IMR-90 (cell line): ENCODE measurements at regions not wholly inside any gene's neighbourhood (a gene's known extent, or its start where the extent isn't known, plus 50 kb on each side); places are given as distances from the start of the nearest gene placed in this dataset.

ENCODE experiments used
- ATAC-seq: fragments of 200-7000 bp; cut with Tn5 transposase; 2 replicates; pipeline ENCODE4 v1.9.1; 2020; ENCODE audit warnings: low read depth, mild to moderate bottlenecking, moderate library complexity
- BruUV-seq: library from RNA; stranded (reverse); fragments of 400-500 nt; replicated peaks from 2 replicates; lab custom pipeline; 2021; lab: Mats Ljungman, UMichigan
- CTCF ChIA-PET: fragments of 300-600 bp; formaldehyde crosslinking; extraction: SDS; loops from one replicate; lab custom pipeline; 2021; ENCODE audit warnings: antibody characterized with exemption; lab: Yijun Ruan, JAX
- POLR2A ChIA-PET: fragments of 300-600 bp; sonication (Branson Sonifier 250); formaldehyde crosslinking; loops from one replicate; lab custom pipeline; 2022; ENCODE audit warnings: antibody characterized with exemption; ENCODE audit not compliant: unreplicated experiment; lab: Charles Lee
- DNase-seq: peaks from one replicate; pipeline ENCODE4 v3.0.0; 2013
- H2AFZ ChIP-seq: replicated peaks from 2 replicates; pipeline ENCODE3; 2013; ENCODE audit warnings: low read length, mild to moderate bottlenecking; ENCODE audit not compliant: poor library complexity
- H2AK5ac ChIP-seq: 2 replicates; pipeline ENCODE4 v1.6.1; 2013; ENCODE audit warnings: low read depth, low read length, inconsistent platforms
- H2AK9ac ChIP-seq: replicated peaks from 2 replicates; pipeline ENCODE3; 2013; ENCODE audit warnings: mild to moderate bottlenecking, low read depth, low read length, moderate library complexity; ENCODE audit not compliant: poor library complexity
- H2BK120ac ChIP-seq: 2 replicates; pipeline ENCODE4 v1.6.1; 2013; ENCODE audit warnings: low read depth, low read length, inconsistent platforms
- H2BK15ac ChIP-seq: 3 replicates; pipeline ENCODE4 v1.6.1; 2013; ENCODE audit warnings: low read depth, low read length, inconsistent platforms
- H2BK20ac ChIP-seq: 2 replicates; pipeline ENCODE4 v1.6.1; 2013; ENCODE audit warnings: low read depth, mild to moderate bottlenecking, inconsistent platforms, low read length, moderate library complexity
- H2BK5ac ChIP-seq: 2 replicates; pipeline ENCODE4 v1.6.1; 2013; ENCODE audit warnings: mild to moderate bottlenecking, low read depth, low read length, inconsistent platforms; ENCODE audit not compliant: poor library complexity, severe bottlenecking
- H3K14ac ChIP-seq: replicated peaks from 2 replicates; pipeline ENCODE4 v1.6.1; 2013; ENCODE audit warnings: low read depth, low read length, inconsistent platforms
- H3K18ac ChIP-seq: 2 replicates; pipeline ENCODE4 v1.6.1; 2013; ENCODE audit warnings: low read depth, low read length, control low read depth
- H3K23ac ChIP-seq: 2 replicates; pipeline ENCODE4 v1.6.1; 2013; ENCODE audit warnings: low read depth, low read length, inconsistent platforms
- H3K27ac ChIP-seq: 2 replicates; pipeline ENCODE4 v1.5.1; 2013; ENCODE audit warnings: mild to moderate bottlenecking, control low read depth, low read length; ENCODE audit not compliant: insufficient read depth
- H3K27me3 ChIP-seq: 2 replicates; pipeline ENCODE4 v1.6.1; 2013; ENCODE audit warnings: low read length; ENCODE audit not compliant: control insufficient read depth, insufficient read depth
- H3K36me3 ChIP-seq: 2 replicates; pipeline ENCODE4 v1.6.1; 2013; ENCODE audit warnings: low read length, mixed read lengths; ENCODE audit not compliant: control insufficient read depth, insufficient read depth
- H3K4ac ChIP-seq: 2 replicates; pipeline ENCODE4 v1.6.1; 2013; ENCODE audit warnings: low read depth, low read length, inconsistent platforms
- H3K4me1 ChIP-seq: 2 replicates; pipeline ENCODE4 v1.6.1; 2013; ENCODE audit warnings: low read length, mixed read lengths; ENCODE audit not compliant: control insufficient read depth, insufficient read depth
- H3K4me2 ChIP-seq: 2 replicates; pipeline ENCODE4 v1.6.1; 2013; ENCODE audit warnings: low read depth, mild to moderate bottlenecking, control low read depth, low read length, moderate library complexity
- H3K4me3 ChIP-seq: 2 replicates; pipeline ENCODE4 v1.5.1; 2013; ENCODE audit warnings: low read depth, mild to moderate bottlenecking, control low read depth, low read length, moderate library complexity; ENCODE audit not compliant: insufficient read depth
- H3K56ac ChIP-seq: 2 replicates; pipeline ENCODE4 v1.6.1; 2013; ENCODE audit warnings: low read length, inconsistent platforms; ENCODE audit not compliant: insufficient read depth; ENCODE audit errors: extremely low read depth
- H3K79me1 ChIP-seq, 2 experiments: 2 replicates each; pipeline ENCODE4 v1.6.1; 2013; ENCODE audit warnings: low read length in 2 of 2, inconsistent platforms in 1 of 2, low read depth in 1 of 2
- H3K9ac ChIP-seq: 2 replicates; pipeline ENCODE4 v1.6.1; 2013; ENCODE audit warnings: low read depth, low read length, control low read depth
- H3K9me1 ChIP-seq: 2 replicates; pipeline ENCODE4 v1.6.1; 2013; ENCODE audit warnings: low read length, inconsistent platforms; ENCODE audit not compliant: insufficient read depth
- H3K9me3 ChIP-seq: 2 replicates; pipeline ENCODE4 v1.6.1; 2013; ENCODE audit warnings: low read length; ENCODE audit not compliant: control insufficient read depth, insufficient read depth
- H4K20me1 ChIP-seq: 2 replicates; pipeline ENCODE4 v1.6.1; 2013; ENCODE audit warnings: low read length, inconsistent platforms; ENCODE audit not compliant: insufficient read depth
- H4K5ac ChIP-seq: 2 replicates; pipeline ENCODE4 v1.6.1; 2013; ENCODE audit warnings: mild to moderate bottlenecking, low read depth, low read length, control low read depth
- H4K8ac ChIP-seq, 2 experiments: 2 replicates each; pipeline ENCODE4 v1.6.1; 2013; ENCODE audit warnings: low read depth in 2 of 2, low read length in 2 of 2, control low read depth in 1 of 2, inconsistent platforms in 1 of 2
- H4K91ac ChIP-seq: 2 replicates; pipeline ENCODE4 v1.6.1; 2013; ENCODE audit warnings: low read depth, low read length, inconsistent platforms; ENCODE audit not compliant: insufficient read depth
- CEBPB ChIP-seq: IDR thresholded peaks from 2 replicates; pipeline ENCODE4 v1.6.1; 2012; ENCODE audit warnings: low read depth, low read length, improper control_type of control experiment
- CHD1 ChIP-seq: IDR thresholded peaks from 2 replicates; pipeline ENCODE4 v1.6.1; 2012; ENCODE audit warnings: low read depth, low read length, improper control_type of control experiment
- FOS ChIP-seq: fragments of 150-350 bp; IDR thresholded peaks from 2 replicates; pipeline ENCODE4 v1.6.1; 2016; ENCODE audit warnings: low read depth, low read length
- MAFK ChIP-seq: IDR thresholded peaks from 2 replicates; pipeline ENCODE4 v1.6.1; 2012; ENCODE audit warnings: low read depth, low read length, improper control_type of control experiment
- MAZ ChIP-seq: IDR thresholded peaks from 2 replicates; pipeline ENCODE4 v1.6.1; 2012; ENCODE audit warnings: low read depth, mild to moderate bottlenecking, low read length, improper control_type of control experiment, moderate library complexity, borderline replicate concordance
- NFE2L2 ChIP-seq: fragments of 150-350 bp; IDR thresholded peaks from 2 replicates; pipeline ENCODE4 v1.6.1; 2016; ENCODE audit warnings: low read depth, mild to moderate bottlenecking, low read length
- POLR2A ChIP-seq: IDR thresholded peaks from 2 replicates; pipeline ENCODE4 v1.6.1; 2012; ENCODE audit warnings: mild to moderate bottlenecking, low read depth, low read length
- RAD21 ChIP-seq: IDR thresholded peaks from 2 replicates; pipeline ENCODE4 v1.6.1; 2012; ENCODE audit warnings: low read length, improper control_type of control experiment
- RCOR1 ChIP-seq: IDR thresholded peaks from 2 replicates; pipeline ENCODE4 v1.6.1; 2012; ENCODE audit warnings: mild to moderate bottlenecking, low read length, improper control_type of control experiment; ENCODE audit not compliant: insufficient replicate concordance
- RFX5 ChIP-seq: IDR thresholded peaks from 2 replicates; pipeline ENCODE4 v1.8.0; 2012; ENCODE audit warnings: low read depth, mild to moderate bottlenecking, low read length, moderate library complexity
- SMC3 ChIP-seq: fragments of 150-350 bp; IDR thresholded peaks from 2 replicates; pipeline ENCODE4 v1.6.1; 2016; ENCODE audit warnings: low read depth, mild to moderate bottlenecking, antibody characterized with exemption, low read length, moderate library complexity
- WGBS, 2 experiments: methylation state at CpG; one replicate each; pipeline versions ENCODE4 v1.1.5 to v1.1.7; 2013; ENCODE audit warnings: missing lambda C conversion rate in 2 of 2; ENCODE audit not compliant: insufficient read length in 1 of 2; ENCODE audit errors: extremely low coverage in 2 of 2; 5-methylcytosine and 5-hydroxymethylcytosine counted together
- dilution Hi-C: fragments of 300-500 bp; cut with HindIII; formaldehyde crosslinking; loops from one replicate; pipeline ENCODE4 v1.14.3; 2018; ENCODE audit warnings: low sequenced_read_pairs; ENCODE audit not compliant: unreplicated experiment
- in situ Hi-C: fragments of 300-500 bp; cut with MboI; formaldehyde crosslinking; loops from 3 replicates; pipeline ENCODE4 v1.14.3; 2019; ENCODE audit warnings: low sequenced_read_pairs, inconsistent platforms, mixed read lengths
- intact Hi-C: fragments of 100-400 bp; cut with micrococcal nuclease; formaldehyde crosslinking; loops from 2 replicates; pipeline ENCODE4 v1.10.0; 2022
- TF ChIP-seq, protein P1 (sequence below): conservative IDR thresholded peaks from 2 replicates; pipeline ENCODE4 v1.5.1; 2012; ENCODE audit warnings: mild to moderate bottlenecking, low read depth, low read length, improper control_type of control experiment
- TF ChIP-seq, protein P2 (sequence below): fragments of 150-350 bp; IDR thresholded peaks from 2 replicates; pipeline ENCODE4 v1.6.1; 2016; ENCODE audit warnings: low read depth, mild to moderate bottlenecking, low read length, moderate library complexity, borderline replicate concordance
- TF ChIP-seq, protein P3 (sequence below): fragments of 150-350 bp; IDR thresholded peaks from 2 replicates; pipeline ENCODE4 v1.6.1; 2017; ENCODE audit warnings: mild to moderate bottlenecking, antibody characterized with exemption, low read length, low read depth

DNA sequence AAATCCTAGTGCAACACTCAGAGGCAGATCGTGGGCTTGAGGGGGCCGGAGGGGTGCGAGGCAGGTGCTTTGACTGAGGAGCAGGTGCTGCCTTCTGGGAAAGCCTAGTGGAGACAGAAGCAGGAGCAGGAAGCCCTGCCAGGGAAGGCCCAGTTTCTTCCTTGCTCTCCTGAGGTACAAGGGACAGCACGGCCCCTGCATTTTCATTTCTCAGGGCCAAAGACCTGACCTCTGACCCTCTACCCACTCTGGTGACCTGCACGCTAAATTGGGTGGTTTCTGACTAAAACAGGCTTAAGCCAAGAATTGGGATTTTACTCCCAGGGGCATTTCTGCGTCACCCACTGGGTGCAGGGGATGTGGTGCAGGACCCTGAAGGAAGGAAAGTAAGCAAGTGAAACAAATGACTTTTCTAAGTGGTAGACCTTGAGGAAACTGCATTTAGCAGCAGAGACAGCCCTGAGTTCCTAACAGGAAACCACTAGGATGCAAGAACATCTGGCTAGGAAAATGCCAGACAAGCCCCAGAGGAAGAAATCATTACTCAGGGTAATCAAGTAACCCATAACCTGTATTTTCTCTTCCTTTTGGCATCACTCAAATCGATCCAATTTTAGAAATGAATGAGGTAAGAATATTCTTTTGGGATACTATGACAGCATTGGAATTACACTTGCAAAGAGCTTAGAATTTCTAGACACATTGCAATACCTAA is 141.7 kb downstream of the CD164 start:
- WGBS, 2 experiments = 86% methylated on average over 1 of the region's 7 CpGs; no CpG with 5 or more reads in 1 of the 2 experiments
- no peak overlapping the region for H3K23ac ChIP-seq
- H2AK5ac ChIP-seq = no peak overlapping the region
- H4K20me1 ChIP-seq = no peaks in the 10 kb centered on the region
- in situ Hi-C loops (no loop called here), dilution Hi-C loops (no loop called here), intact Hi-C loops (no loop called here)
- no peak overlapping the region for H4K91ac ChIP-seq
- no peak overlapping the region for H4K5ac ChIP-seq
- no peak overlapping the region for H2BK15ac ChIP-seq
- peaks cover 2% of the 10 kb centered on the region; the same call in 1 of the 2 replicates for H3K27me3 ChIP-seq
- no peak overlapping the region for H3K4ac ChIP-seq
- H2AK9ac ChIP-seq = no peak overlapping the region
- no peak for ATAC-seq
- H3K79me1 ChIP-seq = no peaks in the 10 kb centered on the region
- TF ChIP-seq MAFK (no peak), RFX5 (no peak), RAD21 (no peak), FOS (no peak), NFE2L2 (no peak), CHD1 (no peak), MAZ (no peak), CEBPB (no peak), POLR2A (no peak), SMC3 (no peak), RCOR1 (no peak)
- TF ChIP-seq, protein P1, sequence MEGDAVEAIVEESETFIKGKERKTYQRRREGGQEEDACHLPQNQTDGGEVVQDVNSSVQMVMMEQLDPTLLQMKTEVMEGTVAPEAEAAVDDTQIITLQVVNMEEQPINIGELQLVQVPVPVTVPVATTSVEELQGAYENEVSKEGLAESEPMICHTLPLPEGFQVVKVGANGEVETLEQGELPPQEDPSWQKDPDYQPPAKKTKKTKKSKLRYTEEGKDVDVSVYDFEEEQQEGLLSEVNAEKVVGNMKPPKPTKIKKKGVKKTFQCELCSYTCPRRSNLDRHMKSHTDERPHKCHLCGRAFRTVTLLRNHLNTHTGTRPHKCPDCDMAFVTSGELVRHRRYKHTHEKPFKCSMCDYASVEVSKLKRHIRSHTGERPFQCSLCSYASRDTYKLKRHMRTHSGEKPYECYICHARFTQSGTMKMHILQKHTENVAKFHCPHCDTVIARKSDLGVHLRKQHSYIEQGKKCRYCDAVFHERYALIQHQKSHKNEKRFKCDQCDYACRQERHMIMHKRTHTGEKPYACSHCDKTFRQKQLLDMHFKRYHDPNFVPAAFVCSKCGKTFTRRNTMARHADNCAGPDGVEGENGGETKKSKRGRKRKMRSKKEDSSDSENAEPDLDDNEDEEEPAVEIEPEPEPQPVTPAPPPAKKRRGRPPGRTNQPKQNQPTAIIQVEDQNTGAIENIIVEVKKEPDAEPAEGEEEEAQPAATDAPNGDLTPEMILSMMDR = no peak
- TF ChIP-seq, protein P2, sequence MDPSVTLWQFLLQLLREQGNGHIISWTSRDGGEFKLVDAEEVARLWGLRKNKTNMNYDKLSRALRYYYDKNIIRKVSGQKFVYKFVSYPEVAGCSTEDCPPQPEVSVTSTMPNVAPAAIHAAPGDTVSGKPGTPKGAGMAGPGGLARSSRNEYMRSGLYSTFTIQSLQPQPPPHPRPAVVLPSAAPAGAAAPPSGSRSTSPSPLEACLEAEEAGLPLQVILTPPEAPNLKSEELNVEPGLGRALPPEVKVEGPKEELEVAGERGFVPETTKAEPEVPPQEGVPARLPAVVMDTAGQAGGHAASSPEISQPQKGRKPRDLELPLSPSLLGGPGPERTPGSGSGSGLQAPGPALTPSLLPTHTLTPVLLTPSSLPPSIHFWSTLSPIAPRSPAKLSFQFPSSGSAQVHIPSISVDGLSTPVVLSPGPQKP = no peak
- TF ChIP-seq, protein P3, sequence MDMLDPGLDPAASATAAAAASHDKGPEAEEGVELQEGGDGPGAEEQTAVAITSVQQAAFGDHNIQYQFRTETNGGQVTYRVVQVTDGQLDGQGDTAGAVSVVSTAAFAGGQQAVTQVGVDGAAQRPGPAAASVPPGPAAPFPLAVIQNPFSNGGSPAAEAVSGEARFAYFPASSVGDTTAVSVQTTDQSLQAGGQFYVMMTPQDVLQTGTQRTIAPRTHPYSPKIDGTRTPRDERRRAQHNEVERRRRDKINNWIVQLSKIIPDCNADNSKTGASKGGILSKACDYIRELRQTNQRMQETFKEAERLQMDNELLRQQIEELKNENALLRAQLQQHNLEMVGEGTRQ = no peak
- no peak overlapping the region for H2BK5ac ChIP-seq
- H4K8ac ChIP-seq = no peak overlapping the region
- H3K27ac ChIP-seq = no peak overlapping the region
- H3K9me1 ChIP-seq = no peaks in the 10 kb centered on the region
- H2BK20ac ChIP-seq = no peak overlapping the region
- H3K9me3 ChIP-seq = no peaks in the 10 kb centered on the region
- no peak overlapping the region for H3K9ac ChIP-seq
- H3K4me1 ChIP-seq = no peaks in the 10 kb centered on the region
- H3K18ac ChIP-seq = no peak overlapping the region
- BruUV-seq = no TSS peak
- no peaks in the 10 kb centered on the region for H3K36me3 ChIP-seq
- no peak for DNase-seq
- ChIA-PET POLR2A (no interaction called here), CTCF (no interaction called here)
- H2AFZ ChIP-seq = no peak overlapping the region
- no peak overlapping the region for H3K4me2 ChIP-seq
- no peak overlapping the region for H2BK120ac ChIP-seq
- no peak overlapping the region for H3K56ac ChIP-seq
- no peak overlapping the region for H3K14ac ChIP-seq
- H3K4me3 ChIP-seq = no peak overlapping the region
